ENCODE measurements at regions not wholly inside any gene's neighbourhood (a gene's known extent, or its start where the extent isn't known, plus 50 kb on each side); places are given as distances from the start of the nearest gene placed in this dataset.

DNA sequence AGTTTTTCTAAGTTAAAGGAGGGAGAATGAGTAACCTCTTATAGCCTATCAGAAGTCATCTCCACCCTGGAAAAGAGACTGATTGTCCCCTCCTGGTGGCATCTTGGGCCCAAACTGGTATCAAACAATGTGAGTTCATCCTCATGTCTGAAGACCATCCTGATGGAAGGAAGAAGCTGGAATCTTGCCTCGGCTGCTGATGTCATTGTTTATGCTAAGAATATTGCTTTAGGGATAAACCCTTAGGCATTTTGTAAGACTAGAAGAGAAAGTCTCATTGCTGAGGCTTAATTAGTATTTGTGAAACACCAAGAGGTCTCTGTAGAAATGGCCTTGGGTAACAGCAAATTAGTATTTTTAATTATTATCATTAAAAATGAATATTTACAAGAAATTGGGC is 65.7 kb upstream of the KCNN2 start:
- H3K36me3 ChIP-seq (ENCODE audit: control insufficient read depth, insufficient read depth, low read length), result no peaks in the 10 kb centered on the region
- no peak for DNase-seq (ENCODE audit: low read depth, low spot score)
- ATAC-seq, result no peak
- H3K9me3 ChIP-seq (ENCODE audit: control insufficient read depth, insufficient read depth, low read depth, low read length), result no peaks in the 10 kb centered on the region
- CTCF ChIA-PET, result no interaction called here
- H3K4me3 ChIP-seq (ENCODE audit: low read depth in 2 of 2, low read length in 2 of 2), result no peak overlapping the region
- TF ChIP-seq, protein P1, sequence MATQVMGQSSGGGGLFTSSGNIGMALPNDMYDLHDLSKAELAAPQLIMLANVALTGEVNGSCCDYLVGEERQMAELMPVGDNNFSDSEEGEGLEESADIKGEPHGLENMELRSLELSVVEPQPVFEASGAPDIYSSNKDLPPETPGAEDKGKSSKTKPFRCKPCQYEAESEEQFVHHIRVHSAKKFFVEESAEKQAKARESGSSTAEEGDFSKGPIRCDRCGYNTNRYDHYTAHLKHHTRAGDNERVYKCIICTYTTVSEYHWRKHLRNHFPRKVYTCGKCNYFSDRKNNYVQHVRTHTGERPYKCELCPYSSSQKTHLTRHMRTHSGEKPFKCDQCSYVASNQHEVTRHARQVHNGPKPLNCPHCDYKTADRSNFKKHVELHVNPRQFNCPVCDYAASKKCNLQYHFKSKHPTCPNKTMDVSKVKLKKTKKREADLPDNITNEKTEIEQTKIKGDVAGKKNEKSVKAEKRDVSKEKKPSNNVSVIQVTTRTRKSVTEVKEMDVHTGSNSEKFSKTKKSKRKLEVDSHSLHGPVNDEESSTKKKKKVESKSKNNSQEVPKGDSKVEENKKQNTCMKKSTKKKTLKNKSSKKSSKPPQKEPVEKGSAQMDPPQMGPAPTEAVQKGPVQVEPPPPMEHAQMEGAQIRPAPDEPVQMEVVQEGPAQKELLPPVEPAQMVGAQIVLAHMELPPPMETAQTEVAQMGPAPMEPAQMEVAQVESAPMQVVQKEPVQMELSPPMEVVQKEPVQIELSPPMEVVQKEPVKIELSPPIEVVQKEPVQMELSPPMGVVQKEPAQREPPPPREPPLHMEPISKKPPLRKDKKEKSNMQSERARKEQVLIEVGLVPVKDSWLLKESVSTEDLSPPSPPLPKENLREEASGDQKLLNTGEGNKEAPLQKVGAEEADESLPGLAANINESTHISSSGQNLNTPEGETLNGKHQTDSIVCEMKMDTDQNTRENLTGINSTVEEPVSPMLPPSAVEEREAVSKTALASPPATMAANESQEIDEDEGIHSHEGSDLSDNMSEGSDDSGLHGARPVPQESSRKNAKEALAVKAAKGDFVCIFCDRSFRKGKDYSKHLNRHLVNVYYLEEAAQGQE (IDR thresholded peaks at IDR 0.05; ENCODE audit: insufficient read depth in 1 of 2, low read depth in 2 of 2, low read length in 1 of 2), result no peak
- no peak for TF ChIP-seq SIN3A (IDR thresholded peaks at IDR 0.05; ENCODE audit: borderline replicate concordance, insufficient read depth, low read depth, low read length)
- TF ChIP-seq TCF7L2 (IDR thresholded peaks at IDR 0.05; ENCODE audit: low read depth, low read length), result no peak
- TF ChIP-seq, protein P2, sequence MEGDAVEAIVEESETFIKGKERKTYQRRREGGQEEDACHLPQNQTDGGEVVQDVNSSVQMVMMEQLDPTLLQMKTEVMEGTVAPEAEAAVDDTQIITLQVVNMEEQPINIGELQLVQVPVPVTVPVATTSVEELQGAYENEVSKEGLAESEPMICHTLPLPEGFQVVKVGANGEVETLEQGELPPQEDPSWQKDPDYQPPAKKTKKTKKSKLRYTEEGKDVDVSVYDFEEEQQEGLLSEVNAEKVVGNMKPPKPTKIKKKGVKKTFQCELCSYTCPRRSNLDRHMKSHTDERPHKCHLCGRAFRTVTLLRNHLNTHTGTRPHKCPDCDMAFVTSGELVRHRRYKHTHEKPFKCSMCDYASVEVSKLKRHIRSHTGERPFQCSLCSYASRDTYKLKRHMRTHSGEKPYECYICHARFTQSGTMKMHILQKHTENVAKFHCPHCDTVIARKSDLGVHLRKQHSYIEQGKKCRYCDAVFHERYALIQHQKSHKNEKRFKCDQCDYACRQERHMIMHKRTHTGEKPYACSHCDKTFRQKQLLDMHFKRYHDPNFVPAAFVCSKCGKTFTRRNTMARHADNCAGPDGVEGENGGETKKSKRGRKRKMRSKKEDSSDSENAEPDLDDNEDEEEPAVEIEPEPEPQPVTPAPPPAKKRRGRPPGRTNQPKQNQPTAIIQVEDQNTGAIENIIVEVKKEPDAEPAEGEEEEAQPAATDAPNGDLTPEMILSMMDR (IDR thresholded peaks at IDR 0.05), result no peak
- TF ChIP-seq POLR2AphosphoS5 (IDR thresholded peaks at IDR 0.05; ENCODE audit: low read depth, low read length), result no peak
- no peak overlapping the region for H3K27ac ChIP-seq (ENCODE audit: low read length)
- POLR2A ChIA-PET, result no interaction called here
- no peaks in the 10 kb centered on the region for H3K4me1 ChIP-seq (ENCODE audit: control insufficient read depth, insufficient read depth, low read length)
- in situ Hi-C loops (cut with HindIII; ENCODE audit: low pct_unique_long_range_greater_than_20kb, low sequenced_read_pairs), result no loop called here
- no TSS peak for BruUV-seq (replicated peaks)
- intact Hi-C loops (cut with micrococcal nuclease; ENCODE audit: unreplicated experiment), result no loop called here
- no peaks in the 10 kb centered on the region for H3K27me3 ChIP-seq (ENCODE audit: control insufficient read depth, insufficient read depth, low read length)

DNA sequence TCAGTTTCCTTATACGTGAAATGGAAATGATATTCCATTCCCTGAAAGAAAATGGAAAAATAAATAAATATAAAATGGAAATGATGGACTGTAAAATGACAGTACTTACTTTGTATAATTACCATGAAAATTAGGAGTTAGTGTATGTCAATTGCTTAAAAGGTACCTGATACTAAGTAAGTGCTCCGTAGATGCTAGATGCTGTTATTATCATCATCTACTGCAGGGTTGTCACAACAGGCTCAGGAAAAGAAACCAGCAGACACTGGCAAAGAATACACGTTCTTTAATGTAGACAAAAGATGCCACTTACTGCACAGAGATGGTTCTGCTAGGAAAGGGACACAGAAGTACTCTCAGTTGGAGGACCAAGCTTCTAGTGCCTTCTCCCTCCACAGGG is 64.0 kb upstream of the KCNN2 start:
- CTCF ChIA-PET, result no interaction called here
- no peaks in the 10 kb centered on the region for H3K27me3 ChIP-seq (ENCODE audit: control insufficient read depth, insufficient read depth, low read length)
- H3K36me3 ChIP-seq (ENCODE audit: control insufficient read depth, insufficient read depth, low read length), result no peaks in the 10 kb centered on the region
- H3K4me3 ChIP-seq (ENCODE audit: low read depth in 2 of 2, low read length in 2 of 2), result no peak overlapping the region
- in situ Hi-C loops (cut with HindIII; ENCODE audit: low pct_unique_long_range_greater_than_20kb, low sequenced_read_pairs) (no loop called here), intact Hi-C loops (cut with micrococcal nuclease; ENCODE audit: unreplicated experiment) (no loop called here)
- TF ChIP-seq, protein P2 (IDR thresholded peaks at IDR 0.05), result no peak
- no peak for TF ChIP-seq TCF7L2 (IDR thresholded peaks at IDR 0.05; ENCODE audit: low read depth, low read length)
- TF ChIP-seq SIN3A (IDR thresholded peaks at IDR 0.05; ENCODE audit: borderline replicate concordance, insufficient read depth, low read depth, low read length), result no peak
- TF ChIP-seq, protein P1 (IDR thresholded peaks at IDR 0.05; ENCODE audit: insufficient read depth in 1 of 2, low read depth in 2 of 2, low read length in 1 of 2), result no peak
- no peak for TF ChIP-seq POLR2AphosphoS5 (IDR thresholded peaks at IDR 0.05; ENCODE audit: low read depth, low read length)
- no peak for DNase-seq (ENCODE audit: low read depth, low spot score)
- H3K4me1 ChIP-seq (ENCODE audit: control insufficient read depth, insufficient read depth, low read length), result no peaks in the 10 kb centered on the region
- POLR2A ChIA-PET, result no interaction called here
- ATAC-seq, result no peak
- H3K9me3 ChIP-seq (ENCODE audit: control insufficient read depth, insufficient read depth, low read depth, low read length), result no peaks in the 10 kb centered on the region
- no peak overlapping the region for H3K27ac ChIP-seq (ENCODE audit: low read length)
- no TSS peak for BruUV-seq (replicated peaks)

All from Panc1 (cell line).